ENCODE measurements at regions not wholly inside any gene's neighbourhood (a gene's known extent, or its start where the extent isn't known, plus 50 kb on each side); places are given as distances from the start of the nearest gene placed in this dataset.

DNA sequence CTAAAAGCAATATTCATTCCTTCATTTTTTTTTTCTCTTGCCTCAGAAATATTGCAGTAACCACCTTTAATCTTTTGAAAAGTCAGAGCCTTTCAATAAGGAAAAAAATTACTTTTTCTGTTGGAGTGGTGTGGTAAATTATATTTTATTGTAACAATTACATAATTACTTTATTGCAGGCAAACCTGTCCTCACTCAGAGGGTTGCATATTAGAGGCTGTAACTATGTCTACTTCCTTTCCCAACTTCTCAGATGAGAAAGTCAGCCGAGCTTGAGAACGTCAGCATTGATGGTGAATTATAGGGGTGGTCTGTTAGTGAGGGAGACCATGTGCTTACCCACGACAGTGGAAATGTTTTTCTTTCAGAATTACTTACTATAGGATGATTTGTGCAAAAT lies 611.8 kb downstream of the KIF4B start (continued):
- no peak for TF ChIP-seq CTBP2 (IDR thresholded peaks at IDR 0.05; ENCODE audit: borderline replicate concordance, insufficient read depth, insufficient read length, low read length)
- TF ChIP-seq CHD2 (IDR thresholded peaks at IDR 0.05; ENCODE audit: low read length) = no peak
- TF ChIP-seq, protein P1, sequence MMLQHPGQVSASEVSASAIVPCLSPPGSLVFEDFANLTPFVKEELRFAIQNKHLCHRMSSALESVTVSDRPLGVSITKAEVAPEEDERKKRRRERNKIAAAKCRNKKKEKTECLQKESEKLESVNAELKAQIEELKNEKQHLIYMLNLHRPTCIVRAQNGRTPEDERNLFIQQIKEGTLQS (IDR thresholded peaks at IDR 0.05; ENCODE audit: insufficient read depth, low read depth, low read length) = no peak
- TF ChIP-seq PHF8 (conservative IDR thresholded peaks at IDR 0.05; ENCODE audit: low read depth, low read length) = no peak
- no peak for TF ChIP-seq JUND (IDR thresholded peaks at IDR 0.05; ENCODE audit: low read length)
- TF ChIP-seq SRF (IDR thresholded peaks at IDR 0.05; ENCODE audit: low read depth, low read length) = no peak
- TF ChIP-seq, protein P2, sequence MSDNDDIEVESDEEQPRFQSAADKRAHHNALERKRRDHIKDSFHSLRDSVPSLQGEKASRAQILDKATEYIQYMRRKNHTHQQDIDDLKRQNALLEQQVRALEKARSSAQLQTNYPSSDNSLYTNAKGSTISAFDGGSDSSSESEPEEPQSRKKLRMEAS (IDR thresholded peaks at IDR 0.05) = no peak
- no peak for TF ChIP-seq GABPA (IDR thresholded peaks at IDR 0.05; ENCODE audit: borderline replicate concordance, insufficient read depth, low read length)
- TF ChIP-seq EZH2 (IDR thresholded peaks at IDR 0.05; ENCODE audit: low read depth, low read length, severe bottlenecking) = no peak
- no peak for TF ChIP-seq SIRT6 (IDR thresholded peaks at IDR 0.05; ENCODE audit: low read length)
- no peak for TF ChIP-seq RXRA (IDR thresholded peaks at IDR 0.05; ENCODE audit: insufficient read depth, low read depth, low read length)
- TF ChIP-seq BCL11A (IDR thresholded peaks at IDR 0.05; ENCODE audit: low read depth in 2 of 2, low read length in 2 of 2) = no peak

Data from H1 (cell line).